Keratinocyte (primary cell): ENCODE measurements at regions not wholly inside any gene's neighbourhood (a gene's known extent, or its start where the extent isn't known, plus 50 kb on each side); places are given as distances from the start of the nearest gene placed in this dataset.

Experiments used
- DNase-seq: peaks from one replicate; pipeline ENCODE4 v3.0.0-alpha.2; 2011; ENCODE audit warnings: low read depth, missing footprints, low spot score
- FAIRE-seq: peaks from 2 replicates; lab custom pipeline; 2011; peaks lifted over from hg19 to GRCh38; lab: Jason Lieb, UNC
- H2AFZ ChIP-seq: 2 replicates; pipeline ENCODE4 v1.6.0; 2012; ENCODE audit warnings: low read length, control low read depth, inconsistent platforms; ENCODE audit not compliant: control insufficient read depth
- H3K27ac ChIP-seq: 2 replicates; pipeline ENCODE4 v1.5.1; 2011; ENCODE audit warnings: low read length; ENCODE audit not compliant: control insufficient read depth, insufficient read depth
- H3K27me3 ChIP-seq: 3 replicates; pipeline ENCODE4 v1.6.0; 2011; ENCODE audit warnings: low read length; ENCODE audit not compliant: control insufficient read depth, insufficient read depth; ENCODE audit errors: extremely low read depth
- H3K36me3 ChIP-seq, 2 experiments: 2 replicates in 1 of 2; 3 replicates in 1 of 2; pipeline ENCODE4 v1.5.1; 2011; ENCODE audit warnings: low read length in 2 of 2, mild to moderate bottlenecking in 1 of 2; ENCODE audit not compliant: control insufficient read depth in 2 of 2, insufficient read depth in 2 of 2; ENCODE audit errors: extremely low read depth in 1 of 2
- H3K4me1 ChIP-seq: 3 replicates; pipeline ENCODE4 v1.5.1; 2011; ENCODE audit warnings: low read length; ENCODE audit not compliant: control insufficient read depth, insufficient read depth; ENCODE audit errors: extremely low read depth
- H3K4me2 ChIP-seq: 3 replicates; pipeline ENCODE4 v1.6.0; 2011; ENCODE audit warnings: low read depth, low read length; ENCODE audit not compliant: control insufficient read depth, insufficient read depth; ENCODE audit errors: extremely low read depth
- H3K4me3 ChIP-seq, 3 experiments: fragments of 200-600 bp in 1 of 3; sonication (generic) in 1 of 3; 2 replicates in 2 of 3; 3 replicates in 1 of 3; pipeline ENCODE4 v1.5.1; 2011 to 2016; ENCODE audit warnings: low read length in 3 of 3, mild to moderate bottlenecking in 3 of 3, control low read depth in 2 of 3, inconsistent platforms in 1 of 3, low read depth in 1 of 3, mixed read lengths in 1 of 3, mixed run types in 1 of 3, moderate library complexity in 1 of 3; ENCODE audit not compliant: control insufficient read depth in 2 of 3, insufficient read depth in 2 of 3; ENCODE audit errors: extremely low read depth in 1 of 3
- H3K79me2 ChIP-seq: 2 replicates; pipeline ENCODE4 v1.6.0; 2012; ENCODE audit warnings: low read length; ENCODE audit not compliant: control insufficient read depth, insufficient read depth
- H3K9ac ChIP-seq: 3 replicates; pipeline ENCODE4 v1.6.0; 2011; ENCODE audit warnings: low read length; ENCODE audit not compliant: control insufficient read depth, insufficient read depth; ENCODE audit errors: extremely low read depth
- H3K9me1 ChIP-seq: 3 replicates; pipeline ENCODE4 v1.6.0; 2011; ENCODE audit warnings: low read length; ENCODE audit not compliant: control insufficient read depth, insufficient read depth; ENCODE audit errors: extremely low read depth
- H3K9me3 ChIP-seq: 2 replicates; pipeline ENCODE4 v1.5.1; 2012; ENCODE audit warnings: low read depth, low read length; ENCODE audit not compliant: control insufficient read depth
- H4K20me1 ChIP-seq: 3 replicates; pipeline ENCODE4 v1.6.0; 2011; ENCODE audit warnings: low read length; ENCODE audit not compliant: control insufficient read depth, insufficient read depth; ENCODE audit errors: extremely low read depth
- CTCF ChIP-seq, 3 experiments: IDR thresholded peaks in 1 of 3; conservative IDR thresholded peaks in 1 of 3; optimal IDR thresholded peaks in 1 of 3; 2 replicates in 2 of 3; 3 replicates in 1 of 3; pipeline versions ENCODE3 to v1.5.1; 2011; ENCODE audit warnings: low read length in 3 of 3, mild to moderate bottlenecking in 3 of 3, moderate library complexity in 2 of 3, control low read depth in 1 of 3, inconsistent platforms in 1 of 3; ENCODE audit not compliant: insufficient read depth in 2 of 3; ENCODE audit errors: extremely low read depth in 1 of 3
- EZH2 ChIP-seq: IDR thresholded peaks from one replicate; pipeline ENCODE4 v1.6.1; 2012; ENCODE audit warnings: inconsistent platforms, mild to moderate bottlenecking, low read length, moderate library complexity
- dilution Hi-C: fragments of 300-500 bp; cut with MboI; formaldehyde crosslinking; loops from one replicate; pipeline ENCODE4 v1.7.0; 2020; ENCODE audit warnings: low sequenced_read_pairs; ENCODE audit not compliant: extremely low pct_ligation_motif_present

DNA sequence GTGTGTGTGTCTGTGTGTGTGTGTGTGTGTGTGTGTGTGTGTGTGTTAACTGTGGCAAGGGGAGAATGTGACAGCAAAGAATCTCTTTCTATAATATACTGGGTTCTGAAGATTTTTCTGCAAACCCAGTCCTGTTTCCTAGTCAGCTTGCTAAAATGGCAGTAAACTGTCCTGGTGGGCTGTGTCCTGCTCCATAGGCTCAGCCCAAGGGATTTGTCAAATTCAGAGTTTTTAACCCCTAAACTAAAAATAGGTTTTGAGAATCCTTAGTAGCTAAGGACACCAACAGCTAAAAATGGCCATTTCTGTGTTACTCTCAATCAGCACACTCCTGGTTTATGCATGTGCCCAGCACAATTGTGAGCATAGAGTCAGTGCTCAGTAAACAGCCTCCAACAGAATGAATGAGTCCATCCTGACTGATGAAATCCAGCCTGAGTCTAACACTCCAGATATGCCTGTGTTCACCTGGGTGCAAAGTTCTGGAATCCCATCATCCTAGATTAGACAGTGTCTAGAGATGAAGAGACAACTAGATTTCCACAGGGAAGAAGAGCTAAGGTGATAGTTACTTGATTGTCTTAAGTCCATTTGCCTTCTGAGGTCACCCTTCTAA, 192.6 kb downstream of the TTC6 start:
- TF ChIP-seq CTCF (optimal IDR thresholded peaks at IDR 0.05 in 1 of 3, IDR thresholded peaks at IDR 0.05 in 1 of 3, conservative IDR thresholded peaks at IDR 0.05 in 1 of 3; ENCODE audit: extremely low read depth in 1 of 3, insufficient read depth in 2 of 3, low read length in 3 of 3) (no peak), EZH2 (no peak)
- Histone ChIP-seq H2AFZ (no peak overlapping the region), H3K27ac (no peak overlapping the region), H3K27me3 (no peaks in the 10 kb centered on the region), H3K36me3 (no peaks in the 10 kb centered on the region), H3K79me2 (no peaks in the 10 kb centered on the region), H4K20me1 (no peaks in the 10 kb centered on the region), H3K4me2 (no peak overlapping the region), H3K9me1 (no peaks in the 10 kb centered on the region), H3K4me1 (no peaks in the 10 kb centered on the region), H3K9ac (no peak overlapping the region), H3K9me3 (no peaks in the 10 kb centered on the region), H3K4me3 (no peak overlapping the region)
- dilution Hi-C loops = no loop called here
- DNase-seq (no peak), FAIRE-seq (no peak)

GRCh38 chr14:37791384-37792036, 196.1 kb downstream of the TTC6 start:
- no peaks in the 10 kb centered on the region for H4K20me1 ChIP-seq
- FAIRE-seq = no peak
- no peak for DNase-seq
- no peak for TF ChIP-seq CTCF (optimal IDR thresholded peaks at IDR 0.05 in 1 of 3, IDR thresholded peaks at IDR 0.05 in 1 of 3, conservative IDR thresholded peaks at IDR 0.05 in 1 of 3; ENCODE audit: extremely low read depth in 1 of 3, insufficient read depth in 2 of 3, low read length in 3 of 3)
- TF ChIP-seq EZH2 = no peak
- no peaks in the 10 kb centered on the region for H3K9me3 ChIP-seq
- no peak overlapping the region for H3K4me2 ChIP-seq
- dilution Hi-C loops = no loop called here
- H3K79me2 ChIP-seq = no peaks in the 10 kb centered on the region
- H3K9ac ChIP-seq = no peak overlapping the region
- H3K27me3 ChIP-seq = no peaks in the 10 kb centered on the region
- no peaks in the 10 kb centered on the region for H3K4me1 ChIP-seq
- H3K36me3 ChIP-seq = no peaks in the 10 kb centered on the region
- H3K4me3 ChIP-seq = no peak overlapping the region
- no peaks in the 10 kb centered on the region for H3K9me1 ChIP-seq
- H3K27ac ChIP-seq = no peak overlapping the region
- H2AFZ ChIP-seq = no peak overlapping the region
